ENCODE measurements at regions not wholly inside any gene's neighbourhood (a gene's known extent, or its start where the extent isn't known, plus 50 kb on each side); places are given as distances from the start of the nearest gene placed in this dataset.

DNA sequence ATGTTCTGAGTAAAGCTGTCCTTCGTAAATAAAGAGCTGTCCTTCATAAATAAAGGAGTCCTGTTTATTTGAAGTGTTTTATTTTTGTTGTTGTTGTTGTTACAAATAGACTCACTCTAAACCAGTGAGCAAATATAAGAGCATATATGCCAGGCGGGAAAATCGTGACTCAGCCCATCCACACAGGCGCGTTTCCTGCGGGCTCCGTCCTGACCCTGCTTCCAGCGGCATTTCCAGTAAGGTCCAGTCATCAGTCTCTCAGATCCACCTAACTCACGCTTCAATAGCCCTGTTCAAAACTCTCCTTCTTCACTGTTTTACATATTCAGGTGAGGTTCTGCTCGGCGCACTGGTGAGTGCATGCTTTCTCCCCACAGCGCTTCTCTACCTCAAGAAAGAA is 277.2 kb upstream of the ADARB2 start (continued):
- TF ChIP-seq, protein P1, sequence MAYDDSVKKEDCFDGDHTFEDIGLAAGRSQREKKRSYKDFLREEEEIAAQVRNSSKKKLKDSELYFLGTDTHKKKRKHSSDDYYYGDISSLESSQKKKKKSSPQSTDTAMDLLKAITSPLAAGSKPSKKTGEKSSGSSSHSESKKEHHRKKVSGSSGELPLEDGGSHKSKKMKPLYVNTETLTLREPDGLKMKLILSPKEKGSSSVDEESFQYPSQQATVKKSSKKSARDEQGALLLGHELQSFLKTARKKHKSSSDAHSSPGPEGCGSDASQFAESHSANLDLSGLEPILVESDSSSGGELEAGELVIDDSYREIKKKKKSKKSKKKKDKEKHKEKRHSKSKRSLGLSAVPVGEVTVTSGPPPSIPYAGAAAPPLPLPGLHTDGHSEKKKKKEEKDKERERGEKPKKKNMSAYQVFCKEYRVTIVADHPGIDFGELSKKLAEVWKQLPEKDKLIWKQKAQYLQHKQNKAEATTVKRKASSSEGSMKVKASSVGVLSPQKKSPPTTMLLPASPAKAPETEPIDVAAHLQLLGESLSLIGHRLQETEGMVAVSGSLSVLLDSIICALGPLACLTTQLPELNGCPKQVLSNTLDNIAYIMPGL (CRISPR knock-in tag; IDR thresholded peaks at IDR 0.05), result no peak
- TF ChIP-seq, protein P2, sequence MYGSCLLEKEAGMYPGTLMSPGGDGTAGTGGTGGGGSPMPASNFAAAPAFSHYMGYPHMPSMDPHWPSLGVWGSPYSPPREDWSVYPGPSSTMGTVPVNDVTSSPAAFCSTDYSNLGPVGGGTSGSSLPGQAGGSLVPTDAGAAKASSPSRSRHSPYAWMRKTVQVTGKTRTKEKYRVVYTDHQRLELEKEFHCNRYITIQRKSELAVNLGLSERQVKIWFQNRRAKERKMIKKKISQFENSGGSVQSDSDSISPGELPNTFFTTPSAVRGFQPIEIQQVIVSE (CRISPR knock-in tag; IDR thresholded peaks at IDR 0.05; ENCODE audit: borderline replicate concordance), result no peak

DNA sequence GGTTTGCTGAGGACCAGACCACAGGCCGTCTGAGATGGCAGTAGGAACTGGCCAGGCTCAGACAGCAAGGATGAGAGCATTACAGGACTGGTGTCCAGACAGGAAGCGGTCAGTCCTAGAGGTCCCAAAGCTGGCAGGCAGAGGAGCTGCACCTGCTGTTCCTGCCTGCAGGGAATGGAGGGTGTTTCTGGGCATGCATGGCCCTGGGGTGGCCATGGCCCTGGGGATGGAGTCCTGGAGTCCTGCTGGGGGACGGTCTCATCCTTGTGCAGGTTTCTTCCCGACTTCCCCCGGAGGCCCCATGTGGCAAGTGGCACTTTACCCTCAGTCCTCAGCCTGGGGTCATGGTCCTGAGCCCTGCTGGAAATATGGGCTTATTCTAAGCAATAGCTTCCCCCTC is 274.9 kb upstream of the ADARB2 start:
- POLR2A ChIA-PET, result no interaction called here
- DNase-seq (ENCODE audit: low spot score), result no peak
- no peak overlapping the region for H3K4me3 Mint-ChIP-seq

DNA sequence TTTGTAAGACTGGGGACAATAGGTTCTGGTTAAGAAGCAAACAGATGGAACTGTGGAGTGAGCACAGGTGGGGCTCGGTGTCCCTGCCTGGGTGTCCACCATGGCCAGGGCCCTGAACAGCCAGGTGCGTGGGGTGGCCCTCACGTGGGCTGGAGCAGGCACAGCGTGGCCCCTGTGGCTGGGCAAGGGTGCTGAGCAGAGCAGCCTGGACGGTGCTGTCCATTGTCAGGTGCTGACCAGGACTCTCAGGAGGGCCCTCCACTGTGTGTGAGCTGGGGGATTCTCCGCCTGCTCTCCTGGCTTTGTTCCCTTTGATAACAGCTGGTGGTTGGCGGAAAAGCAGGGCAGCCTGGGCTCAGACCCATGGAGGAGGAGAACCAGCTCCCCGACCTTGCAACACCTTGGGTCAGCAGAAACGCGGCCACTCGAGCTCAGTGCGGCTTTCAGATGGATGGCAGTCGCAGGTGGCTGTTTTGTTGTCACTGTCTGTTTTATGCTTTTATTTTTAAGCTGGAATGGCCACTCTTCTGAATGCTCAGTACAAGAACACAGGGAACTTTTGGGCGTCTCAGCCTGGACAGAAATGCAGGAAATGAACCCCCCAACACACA is 273.9 kb upstream of the ADARB2 start:
- TF ChIP-seq JAZF1 (CRISPR knock-in tag; IDR thresholded peaks at IDR 0.05) (no peak), NFE2L1 (CRISPR knock-in tag; IDR thresholded peaks at IDR 0.05) (no peak)
- TF ChIP-seq, protein P3, sequence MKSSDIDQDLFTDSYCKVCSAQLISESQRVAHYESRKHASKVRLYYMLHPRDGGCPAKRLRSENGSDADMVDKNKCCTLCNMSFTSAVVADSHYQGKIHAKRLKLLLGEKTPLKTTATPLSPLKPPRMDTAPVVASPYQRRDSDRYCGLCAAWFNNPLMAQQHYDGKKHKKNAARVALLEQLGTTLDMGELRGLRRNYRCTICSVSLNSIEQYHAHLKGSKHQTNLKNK (CRISPR knock-in tag; IDR thresholded peaks at IDR 0.05), result no peak
- Mint-ChIP-seq H3K27ac (no peak overlapping the region), H3K27me3 (ENCODE audit: low read depth) (peaks cover 18% of the 10 kb centered on the region)

More for the DNA sequence above, 274.9 kb upstream of the ADARB2 start:
- TF ChIP-seq, protein P4, sequence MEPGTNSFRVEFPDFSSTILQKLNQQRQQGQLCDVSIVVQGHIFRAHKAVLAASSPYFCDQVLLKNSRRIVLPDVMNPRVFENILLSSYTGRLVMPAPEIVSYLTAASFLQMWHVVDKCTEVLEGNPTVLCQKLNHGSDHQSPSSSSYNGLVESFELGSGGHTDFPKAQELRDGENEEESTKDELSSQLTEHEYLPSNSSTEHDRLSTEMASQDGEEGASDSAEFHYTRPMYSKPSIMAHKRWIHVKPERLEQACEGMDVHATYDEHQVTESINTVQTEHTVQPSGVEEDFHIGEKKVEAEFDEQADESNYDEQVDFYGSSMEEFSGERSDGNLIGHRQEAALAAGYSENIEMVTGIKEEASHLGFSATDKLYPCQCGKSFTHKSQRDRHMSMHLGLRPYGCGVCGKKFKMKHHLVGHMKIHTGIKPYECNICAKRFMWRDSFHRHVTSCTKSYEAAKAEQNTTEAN (CRISPR knock-in tag; IDR thresholded peaks at IDR 0.05), result no peak
- TF ChIP-seq SMAD4 (CRISPR knock-in tag; IDR thresholded peaks at IDR 0.05) (no peak), ZNF263 (CRISPR knock-in tag; IDR thresholded peaks at IDR 0.05; ENCODE audit: low read depth) (no peak), ZNF121 (CRISPR knock-in tag; IDR thresholded peaks at IDR 0.05) (no peak), SMAD3 (CRISPR knock-in tag; IDR thresholded peaks at IDR 0.05; ENCODE audit: borderline replicate concordance) (no peak), ZNF396 (CRISPR knock-in tag; IDR thresholded peaks at IDR 0.05; ENCODE audit: borderline replicate concordance) (no peak), TP53 (CRISPR knock-in tag; IDR thresholded peaks at IDR 0.05) (no peak), ZNF423 (CRISPR knock-in tag; IDR thresholded peaks at IDR 0.05) (no peak), CBFB (CRISPR knock-in tag; IDR thresholded peaks at IDR 0.05; ENCODE audit: low read depth) (no peak)
- TF ChIP-seq, protein P5, sequence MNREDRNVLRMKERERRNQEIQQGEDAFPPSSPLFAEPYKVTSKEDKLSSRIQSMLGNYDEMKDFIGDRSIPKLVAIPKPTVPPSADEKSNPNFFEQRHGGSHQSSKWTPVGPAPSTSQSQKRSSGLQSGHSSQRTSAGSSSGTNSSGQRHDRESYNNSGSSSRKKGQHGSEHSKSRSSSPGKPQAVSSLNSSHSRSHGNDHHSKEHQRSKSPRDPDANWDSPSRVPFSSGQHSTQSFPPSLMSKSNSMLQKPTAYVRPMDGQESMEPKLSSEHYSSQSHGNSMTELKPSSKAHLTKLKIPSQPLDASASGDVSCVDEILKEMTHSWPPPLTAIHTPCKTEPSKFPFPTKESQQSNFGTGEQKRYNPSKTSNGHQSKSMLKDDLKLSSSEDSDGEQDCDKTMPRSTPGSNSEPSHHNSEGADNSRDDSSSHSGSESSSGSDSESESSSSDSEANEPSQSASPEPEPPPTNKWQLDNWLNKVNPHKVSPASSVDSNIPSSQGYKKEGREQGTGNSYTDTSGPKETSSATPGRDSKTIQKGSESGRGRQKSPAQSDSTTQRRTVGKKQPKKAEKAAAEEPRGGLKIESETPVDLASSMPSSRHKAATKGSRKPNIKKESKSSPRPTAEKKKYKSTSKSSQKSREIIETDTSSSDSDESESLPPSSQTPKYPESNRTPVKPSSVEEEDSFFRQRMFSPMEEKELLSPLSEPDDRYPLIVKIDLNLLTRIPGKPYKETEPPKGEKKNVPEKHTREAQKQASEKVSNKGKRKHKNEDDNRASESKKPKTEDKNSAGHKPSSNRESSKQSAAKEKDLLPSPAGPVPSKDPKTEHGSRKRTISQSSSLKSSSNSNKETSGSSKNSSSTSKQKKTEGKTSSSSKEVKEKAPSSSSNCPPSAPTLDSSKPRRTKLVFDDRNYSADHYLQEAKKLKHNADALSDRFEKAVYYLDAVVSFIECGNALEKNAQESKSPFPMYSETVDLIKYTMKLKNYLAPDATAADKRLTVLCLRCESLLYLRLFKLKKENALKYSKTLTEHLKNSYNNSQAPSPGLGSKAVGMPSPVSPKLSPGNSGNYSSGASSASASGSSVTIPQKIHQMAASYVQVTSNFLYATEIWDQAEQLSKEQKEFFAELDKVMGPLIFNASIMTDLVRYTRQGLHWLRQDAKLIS (CRISPR knock-in tag; IDR thresholded peaks at IDR 0.05; ENCODE audit: borderline replicate concordance), result no peak
- TF ChIP-seq, protein P6, sequence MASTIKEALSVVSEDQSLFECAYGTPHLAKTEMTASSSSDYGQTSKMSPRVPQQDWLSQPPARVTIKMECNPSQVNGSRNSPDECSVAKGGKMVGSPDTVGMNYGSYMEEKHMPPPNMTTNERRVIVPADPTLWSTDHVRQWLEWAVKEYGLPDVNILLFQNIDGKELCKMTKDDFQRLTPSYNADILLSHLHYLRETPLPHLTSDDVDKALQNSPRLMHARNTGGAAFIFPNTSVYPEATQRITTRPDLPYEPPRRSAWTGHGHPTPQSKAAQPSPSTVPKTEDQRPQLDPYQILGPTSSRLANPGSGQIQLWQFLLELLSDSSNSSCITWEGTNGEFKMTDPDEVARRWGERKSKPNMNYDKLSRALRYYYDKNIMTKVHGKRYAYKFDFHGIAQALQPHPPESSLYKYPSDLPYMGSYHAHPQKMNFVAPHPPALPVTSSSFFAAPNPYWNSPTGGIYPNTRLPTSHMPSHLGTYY (CRISPR knock-in tag; IDR thresholded peaks at IDR 0.05), result no peak
- Mint-ChIP-seq H3K27me3 (ENCODE audit: low read depth) (peaks cover 12% of the 10 kb centered on the region), H3K4me1 (no peaks in the 10 kb centered on the region), H3K36me3 (no peaks in the 10 kb centered on the region), H3K9me3 (peaks cover 10% of the 10 kb centered on the region), H3K27ac (no peak overlapping the region)
- CTCF ChIA-PET, result no interaction called here
- no peak for ATAC-seq

More for the DNA sequence above, 273.9 kb upstream of the ADARB2 start:
- ChIA-PET POLR2A (no interaction called here), CTCF (no interaction called here)
- Mint-ChIP-seq H3K4me3 (no peak overlapping the region), H3K4me1 (no peaks in the 10 kb centered on the region), H3K9me3 (peaks cover 15% of the 10 kb centered on the region), H3K36me3 (no peaks in the 10 kb centered on the region)
- peak; percentile 41 for DNase-seq (ENCODE audit: low spot score)
- ATAC-seq, result no peak; the same call in 1 of the 2 replicates
